Activated T-helper 1 cell treated with anti-CD3 and anti-CD28 coated beads, Interleukin-2, amount 50 U/mL, for 16 hours (primary cell): ENCODE measurements at regions not wholly inside any gene's neighbourhood (a gene's known extent, or its start where the extent isn't known, plus 50 kb on each side); places are given as distances from the start of the nearest gene placed in this dataset.
"Not testable (repeated sequence)": the region's sequence is repeated elsewhere in the genome, so short reads cannot be mapped to it uniquely, and the experiment has no call there.

Experiments
- DNase-seq, 2 donors: peaks; one replicate each; pipeline ENCODE4 v3.0.0-alpha.2; 2020; ENCODE audit warnings: low read depth in 1 of 2, low spot score in 1 of 2

- DNase-seq = no peak
Measured at GRCh38 chr3:103446953-103447629, 1012.3 kb downstream of the ZPLD1 start.

GRCh38 chr3:103453152-103453551, 1018.3 kb downstream of the ZPLD1 start:
- DNase-seq = no peak

- no peak for DNase-seq
Measured at GRCh38 chr3:103459815-103460214, 1025.0 kb downstream of the ZPLD1 start.

- DNase-seq = no peak
Measured at GRCh38 chr3:103470498-103470897, 1035.7 kb downstream of the ZPLD1 start.

GRCh38 chr3:103494011-103494410, 1059.2 kb downstream of the ZPLD1 start:
- DNase-seq = no peak

- DNase-seq = no peak
Measured at GRCh38 chr3:103494512-103494911, 1059.7 kb downstream of the ZPLD1 start.

- no peak for DNase-seq
Measured at GRCh38 chr3:103495186-103495585, 1060.4 kb downstream of the ZPLD1 start.

- no peak for DNase-seq
Measured at GRCh38 chr3:103499132-103499900, 1064.5 kb downstream of the ZPLD1 start.

- DNase-seq = no peak
Measured at GRCh38 chr3:103499967-103500366, 1065.2 kb downstream of the ZPLD1 start.

GRCh38 chr3:103510760-103511159, 1075.9 kb downstream of the ZPLD1 start:
- no peak for DNase-seq

- no peak for DNase-seq
Measured at GRCh38 chr3:103511891-103512290, 1077.1 kb downstream of the ZPLD1 start.

- no peak for DNase-seq
Measured at GRCh38 chr3:103512595-103512994, 1077.8 kb downstream of the ZPLD1 start.

- DNase-seq = no peak
Measured at GRCh38 chr3:103513003-103513402, 1078.2 kb downstream of the ZPLD1 start.

GRCh38 chr3:103515116-103515515, 1080.3 kb downstream of the ZPLD1 start:
- DNase-seq = no peak

GRCh38 chr3:103516950-103517349, 1082.1 kb downstream of the ZPLD1 start:
- no peak for DNase-seq

GRCh38 chr3:103531327-103531726, 1096.5 kb downstream of the ZPLD1 start:
- not testable (repeated sequence) for DNase-seq

- no peak for DNase-seq
Measured at GRCh38 chr3:103532986-103533385, 1098.2 kb downstream of the ZPLD1 start.

- DNase-seq = no peak
Measured at GRCh38 chr3:103554451-103554850, 1119.6 kb downstream of the ZPLD1 start.

- DNase-seq = not testable (repeated sequence)
Measured at GRCh38 chr3:103564116-103564515, 1129.3 kb downstream of the ZPLD1 start.

GRCh38 chr3:103585809-103586208, 1151.0 kb downstream of the ZPLD1 start:
- no peak for DNase-seq

- DNase-seq = no peak
Measured at GRCh38 chr3:103589770-103590169, 1155.0 kb downstream of the ZPLD1 start.

- DNase-seq = no peak
Measured at GRCh38 chr3:103600844-103601243, 1166.0 kb downstream of the ZPLD1 start.

GRCh38 chr3:103601666-103602065, 1166.9 kb downstream of the ZPLD1 start:
- DNase-seq = no peak
